Activated naive CD4-positive, alpha-beta T cell treated with anti-CD3 and anti-CD28 coated beads for 36 hours (primary cell): ENCODE measurements at regions not wholly inside any gene's neighbourhood (a gene's known extent, or its start where the extent isn't known, plus 50 kb on each side); places are given as distances from the start of the nearest gene placed in this dataset.

Source experiments
- CTCF ChIA-PET: fragments of 350-600 bp; sonication (Branson Sonifier 250); formaldehyde crosslinking; loops from one replicate; lab custom pipeline; 2021; ENCODE audit warnings: antibody characterized with exemption; lab: Charles Lee
- DNase-seq: peaks from one replicate; pipeline ENCODE4 v3.0.0-alpha.2; 2020
- H3K27ac Mint-ChIP-seq: one replicate; pipeline ENCODE4 v1.8.0; 2021; ENCODE audit warnings: mild to moderate bottlenecking, mixed read lengths
- H3K27me3 Mint-ChIP-seq: one replicate; pipeline ENCODE4 v1.8.0; 2021; ENCODE audit warnings: low read depth, mixed read lengths
- H3K36me3 Mint-ChIP-seq: one replicate; pipeline ENCODE4 v1.8.0; 2021; ENCODE audit warnings: low read depth, mixed read lengths
- H3K4me1 Mint-ChIP-seq: one replicate; pipeline ENCODE4 v1.8.0; 2021; ENCODE audit warnings: low read depth, mixed read lengths
- H3K4me3 Mint-ChIP-seq: one replicate; pipeline ENCODE4 v1.8.0; 2021; ENCODE audit warnings: mild to moderate bottlenecking, moderate library complexity, mixed read lengths
- H3K9me3 Mint-ChIP-seq: one replicate; pipeline ENCODE4 v1.8.0; 2021; ENCODE audit warnings: mixed read lengths
- intact Hi-C: fragments of 100-400 bp; cut with micrococcal nuclease; formaldehyde crosslinking; loops from one replicate; pipeline ENCODE4 v1.15.1; 2023

DNA sequence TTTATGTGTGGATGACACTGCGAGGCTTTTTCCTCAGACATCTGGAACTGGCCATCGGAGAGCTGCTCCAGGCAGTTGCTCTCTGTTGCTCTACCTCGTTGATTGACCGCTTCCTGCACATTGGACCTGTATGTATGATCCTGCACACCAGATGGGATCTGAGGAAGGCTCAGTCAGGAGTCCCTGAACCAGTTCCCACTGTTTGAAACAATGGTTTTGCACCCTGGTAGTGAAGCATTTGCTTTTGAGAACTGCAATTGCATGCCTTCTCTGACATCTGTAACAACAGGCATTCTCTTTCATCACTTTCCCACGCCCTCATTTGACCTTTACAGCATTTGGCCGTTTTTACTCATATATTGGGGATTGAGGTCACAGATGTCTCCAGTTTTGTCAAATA lies 61.1 kb upstream of the NPAS1 start:
- H3K4me1 Mint-ChIP-seq = peaks cover 43% of the 10 kb centered on the region
- H3K27ac Mint-ChIP-seq = no peak overlapping the region
- no peak overlapping the region for H3K4me3 Mint-ChIP-seq
- H3K27me3 Mint-ChIP-seq = no peaks in the 10 kb centered on the region
- H3K36me3 Mint-ChIP-seq = no peaks in the 10 kb centered on the region
- CTCF ChIA-PET = interaction anchor here (1.4 kb wide), 1 partner anchor 55 kb away, joined by 3 read pairs; no protein-coding TSS in a partner anchor
- DNase-seq = peak; percentile 28
- no peaks in the 10 kb centered on the region for H3K9me3 Mint-ChIP-seq
- intact Hi-C loops = no loop called here

DNA sequence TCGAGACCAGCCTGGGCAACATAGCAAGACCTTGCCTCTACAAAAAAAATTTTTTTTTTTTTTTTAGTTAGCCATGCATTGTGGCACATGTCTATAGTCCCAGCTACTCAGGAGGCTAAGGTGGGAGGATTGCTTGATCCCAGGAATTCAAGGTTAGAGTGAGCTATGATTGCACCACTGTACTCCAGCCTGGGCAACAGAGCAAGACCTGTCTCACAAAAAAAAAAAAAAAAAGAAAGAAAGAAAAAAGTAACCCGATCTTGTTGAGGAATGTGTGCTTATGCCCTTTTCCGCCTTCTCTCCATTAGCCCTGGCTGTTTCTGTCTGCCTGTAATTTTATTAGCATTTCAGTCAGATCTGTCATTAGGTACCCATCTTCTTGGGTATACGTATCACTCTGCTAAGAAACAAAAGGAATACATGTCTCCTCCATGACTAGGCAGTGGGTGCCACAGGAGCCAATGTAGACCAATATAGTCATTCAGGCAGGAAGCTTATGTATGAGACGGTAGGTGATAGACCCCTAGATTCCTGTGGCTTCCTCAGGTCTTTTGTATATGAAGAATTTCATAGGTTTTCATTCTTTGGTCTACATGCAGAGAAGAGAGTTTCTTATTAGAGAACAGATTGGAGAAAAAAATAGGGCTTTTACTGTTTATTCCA lies 59.6 kb upstream of the NPAS1 start:
- no peaks in the 10 kb centered on the region for H3K27me3 Mint-ChIP-seq
- H3K4me1 Mint-ChIP-seq = peaks cover 28% of the 10 kb centered on the region
- intact Hi-C loops = no loop called here
- CTCF ChIA-PET = no interaction called here
- no peak overlapping the region for H3K4me3 Mint-ChIP-seq
- no peaks in the 10 kb centered on the region for H3K36me3 Mint-ChIP-seq
- no peak overlapping the region for H3K27ac Mint-ChIP-seq
- DNase-seq = no peak
- H3K9me3 Mint-ChIP-seq = no peaks in the 10 kb centered on the region

DNA sequence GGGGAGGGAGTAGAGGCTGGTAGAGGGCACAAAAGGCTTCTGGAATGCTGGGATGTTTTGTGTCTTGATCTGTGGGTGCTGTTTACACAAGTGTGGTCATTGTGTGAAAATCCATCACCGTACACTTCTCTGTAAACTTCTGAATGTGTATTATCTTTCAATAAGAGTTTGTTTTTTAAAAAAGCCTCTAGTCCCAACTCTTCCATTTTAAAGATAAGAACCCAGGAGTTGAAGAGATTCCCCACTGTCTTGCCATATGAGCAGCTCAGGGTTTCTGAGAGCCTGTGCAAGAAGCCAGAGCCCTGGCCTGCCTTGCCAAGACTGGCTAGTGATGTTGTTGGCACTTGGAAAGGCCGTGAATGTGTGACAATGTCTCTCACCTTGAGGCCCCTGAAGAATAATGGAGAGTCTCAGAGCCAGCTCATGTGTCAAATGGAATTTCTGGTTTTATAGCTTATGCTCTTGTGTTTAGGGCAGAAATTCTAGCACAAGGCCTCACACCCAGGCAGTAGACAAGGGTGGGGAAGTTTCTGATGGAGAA lies 57.5 kb upstream of the NPAS1 start:
- CTCF ChIA-PET = interaction anchor here (0.6 kb wide), 1 partner anchor 78 kb away, joined by 4 read pairs; no protein-coding TSS in a partner anchor
- DNase-seq = no peak
- Mint-ChIP-seq H3K27ac (no peak overlapping the region), H3K9me3 (no peaks in the 10 kb centered on the region), H3K36me3 (no peaks in the 10 kb centered on the region), H3K27me3 (no peaks in the 10 kb centered on the region), H3K4me3 (no peak overlapping the region), H3K4me1 (peaks cover 19% of the 10 kb centered on the region)
- intact Hi-C loops = no loop called here

DNA sequence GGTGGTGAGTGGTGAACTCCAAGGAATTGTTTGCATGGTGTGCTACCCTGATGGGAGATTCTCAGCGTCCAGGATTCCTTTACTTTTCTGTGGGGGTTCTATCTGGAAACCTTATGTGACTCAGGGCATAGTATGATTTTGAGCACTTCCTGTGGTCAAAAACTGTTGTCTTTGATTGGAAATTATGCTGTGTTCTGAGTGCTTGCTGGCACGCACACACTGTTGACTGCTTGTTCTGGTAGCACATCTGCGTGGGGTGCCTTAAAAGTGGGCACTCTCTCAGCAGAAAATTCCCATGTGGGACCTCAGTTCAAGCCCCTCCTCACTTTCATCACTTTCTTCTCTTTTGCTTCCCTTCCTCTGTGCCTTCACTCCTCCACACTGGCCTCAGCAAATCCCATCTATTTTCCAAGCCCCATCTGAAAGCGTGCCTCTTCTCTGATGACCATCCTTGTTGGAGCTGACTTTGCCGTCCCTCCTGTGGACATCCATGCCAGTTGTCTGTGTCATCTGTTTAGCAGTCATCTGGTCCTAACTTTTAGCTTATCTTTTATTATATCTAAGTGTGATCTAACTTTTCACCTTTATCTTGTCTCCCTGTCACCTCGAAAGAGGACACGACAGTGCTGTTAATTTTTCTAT lies 56.4 kb upstream of the NPAS1 start:
- Mint-ChIP-seq H3K9me3 (no peaks in the 10 kb centered on the region), H3K4me1 (peaks cover 27% of the 10 kb centered on the region), H3K4me3 (no peak overlapping the region), H3K27ac (no peak overlapping the region), H3K36me3 (no peaks in the 10 kb centered on the region), H3K27me3 (no peaks in the 10 kb centered on the region)
- intact Hi-C loops = no loop called here
- CTCF ChIA-PET = no interaction called here
- no peak for DNase-seq

DNA sequence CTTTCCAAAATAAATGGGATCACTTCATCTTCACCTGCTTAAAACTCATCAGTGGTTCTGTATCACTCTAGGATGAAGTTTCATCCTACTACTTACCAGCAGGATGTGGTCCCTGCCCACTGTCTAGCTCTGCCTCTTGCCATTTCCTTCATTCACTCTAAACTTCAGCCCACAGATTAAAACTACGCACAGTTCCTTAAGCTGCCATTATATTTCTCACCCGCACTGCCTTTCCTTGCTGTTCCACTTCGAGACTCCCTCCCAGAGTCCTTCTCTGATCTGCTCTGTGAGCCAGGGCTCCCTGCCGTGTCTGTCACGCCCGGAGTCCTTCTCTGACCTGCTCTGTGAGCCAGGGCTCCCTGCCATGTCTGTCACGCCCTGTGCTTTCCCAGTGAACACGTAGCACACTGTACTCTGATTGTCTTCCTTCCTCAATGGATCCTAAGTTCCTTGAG lies 52.0 kb upstream of the NPAS1 start:
- Mint-ChIP-seq H3K27me3 (no peaks in the 10 kb centered on the region), H3K36me3 (no peaks in the 10 kb centered on the region), H3K9me3 (no peaks in the 10 kb centered on the region), H3K27ac (no peak overlapping the region), H3K4me1 (peaks cover 21% of the 10 kb centered on the region), H3K4me3 (no peak overlapping the region)
- intact Hi-C loops = no loop called here
- CTCF ChIA-PET = interaction anchor here (1.9 kb wide), 1 partner anchor 84 kb away, joined by 4 read pairs; no protein-coding TSS in a partner anchor
- DNase-seq = no peak
